HL-60/S4 treated with phorbol 12-myristate 13-acetate at 8.2 ng/mL for 4 days and 3 days (cell line): ENCODE measurements at regions not wholly inside any gene's neighbourhood (a gene's known extent, or its start where the extent isn't known, plus 50 kb on each side); places are given as distances from the start of the nearest gene placed in this dataset.

ENCODE experiments used
- in situ Hi-C: fragments of 300-500 bp; cut with MboI; formaldehyde crosslinking; loops from 2 replicates; pipeline ENCODE4 v1.15.0; 2022; ENCODE audit warnings: low sequenced_read_pairs

DNA sequence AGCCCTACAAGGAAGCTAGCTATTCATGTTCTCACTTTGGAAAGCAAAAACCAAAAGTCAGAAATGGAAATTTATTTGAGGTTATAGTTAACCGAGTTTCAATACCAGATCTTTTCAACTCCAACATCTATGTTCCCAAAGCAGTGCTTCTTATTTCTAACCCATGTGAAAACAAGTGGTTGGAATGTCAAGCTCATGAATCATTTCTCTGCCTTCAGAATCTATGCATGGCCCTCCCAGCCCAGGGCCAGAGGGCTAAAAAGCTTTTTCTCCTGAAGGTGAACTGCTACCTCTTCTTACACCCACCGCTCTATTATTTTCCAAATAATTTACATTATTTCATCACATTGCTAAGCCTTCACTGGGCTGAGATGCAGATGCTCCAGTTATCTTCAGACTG is 158.4 kb downstream of the SP3 start:
- in situ Hi-C loops: no loop called here

DNA sequence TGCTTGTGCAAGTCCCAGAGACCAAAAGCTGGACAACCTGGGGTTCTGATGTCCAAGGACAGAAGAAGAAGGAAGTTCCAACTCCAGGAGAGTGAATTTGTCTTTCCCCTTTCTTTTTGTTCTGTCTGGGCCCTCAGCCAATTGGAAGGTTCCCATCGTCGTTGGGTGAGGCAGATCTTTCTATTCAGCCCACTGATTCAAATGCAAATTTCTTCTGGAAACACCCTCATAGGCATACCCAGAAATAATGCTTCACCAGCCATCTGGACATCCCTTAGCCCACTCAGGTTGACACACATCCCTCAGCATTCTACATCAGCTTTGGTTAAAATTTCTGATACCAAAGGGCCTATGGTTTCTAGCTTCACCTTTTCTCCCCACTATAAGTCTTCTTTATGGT is 156.5 kb downstream of the SP3 start:
- in situ Hi-C loops: no loop called here

DNA sequence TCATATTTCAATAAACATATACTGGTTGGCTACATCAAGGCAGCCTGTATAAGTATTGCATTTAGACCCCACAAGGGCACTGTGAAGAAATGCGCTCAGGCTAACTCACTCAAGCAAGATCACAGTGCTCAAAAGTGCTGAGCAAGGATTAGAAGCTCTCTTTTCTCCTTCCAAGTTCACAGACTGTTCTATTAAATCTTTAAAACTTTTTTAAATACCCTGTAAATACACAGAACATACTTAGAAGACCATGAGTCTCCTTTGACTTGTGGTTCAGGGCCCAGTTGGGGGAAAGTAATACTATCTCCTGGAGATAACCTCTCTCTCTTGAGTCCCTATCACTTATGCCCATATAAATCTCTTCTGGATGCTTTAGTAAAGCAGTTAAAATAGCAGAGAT is 152.9 kb downstream of the SP3 start:
- in situ Hi-C loops: no loop called here

DNA sequence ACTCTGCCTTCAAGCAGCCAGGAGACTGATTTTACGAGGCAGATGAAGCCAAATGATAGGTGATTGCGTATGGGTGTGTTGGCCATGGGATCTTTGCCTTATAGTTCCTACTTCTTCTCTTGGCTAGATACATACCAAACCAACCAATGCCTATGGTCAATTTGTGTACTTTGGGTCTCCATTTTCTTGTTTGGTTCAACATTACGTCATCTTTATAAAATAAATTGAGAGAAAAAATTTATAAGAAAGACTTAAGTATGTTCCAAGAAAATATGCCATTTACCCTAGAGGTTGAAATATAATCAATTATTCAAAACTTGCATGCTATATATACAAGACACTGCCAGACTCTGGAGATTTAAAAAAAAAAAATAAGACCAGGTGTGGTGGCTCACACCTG is 150.9 kb downstream of the SP3 start:
- in situ Hi-C loops: no loop called here

DNA sequence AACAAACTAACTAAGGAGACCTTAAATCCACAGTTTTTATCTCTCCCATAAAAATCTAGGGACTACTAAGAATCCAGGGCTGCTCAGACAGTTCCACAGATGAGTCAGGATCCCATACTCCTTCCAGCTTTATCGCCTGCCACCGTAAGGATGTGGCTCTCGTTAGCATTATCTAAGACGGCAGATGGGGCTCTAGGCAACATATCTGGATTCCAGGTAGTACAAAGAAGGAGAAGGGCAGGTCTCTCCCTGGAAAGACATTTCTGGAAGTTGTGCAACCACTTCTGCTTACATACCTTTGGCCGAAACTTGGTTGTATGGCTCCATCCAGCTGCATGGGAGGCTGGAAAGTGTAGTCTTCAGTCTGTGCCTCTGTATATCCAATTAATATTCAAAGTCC is 149.4 kb downstream of the SP3 start:
- in situ Hi-C loops: no loop called here

DNA sequence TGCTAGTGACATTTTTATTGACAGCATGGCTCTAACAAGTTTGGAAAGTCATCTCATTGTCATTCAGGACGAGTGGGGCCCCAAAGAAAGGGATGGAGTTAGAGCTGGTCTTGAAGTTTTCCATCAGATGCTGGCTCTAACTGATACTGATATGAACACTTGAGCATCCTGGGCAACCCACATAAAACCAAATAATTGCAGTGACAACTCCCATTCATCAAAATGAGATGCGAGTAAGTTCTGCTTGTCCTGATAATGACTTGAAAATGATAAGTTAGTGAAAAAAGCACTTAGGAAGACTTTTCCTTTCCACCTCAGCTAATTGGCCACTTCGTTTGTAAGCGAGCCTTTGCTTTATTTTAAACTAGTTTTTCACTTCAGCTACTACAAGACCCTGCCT is 147.6 kb downstream of the SP3 start:
- in situ Hi-C loops: no loop called here

DNA sequence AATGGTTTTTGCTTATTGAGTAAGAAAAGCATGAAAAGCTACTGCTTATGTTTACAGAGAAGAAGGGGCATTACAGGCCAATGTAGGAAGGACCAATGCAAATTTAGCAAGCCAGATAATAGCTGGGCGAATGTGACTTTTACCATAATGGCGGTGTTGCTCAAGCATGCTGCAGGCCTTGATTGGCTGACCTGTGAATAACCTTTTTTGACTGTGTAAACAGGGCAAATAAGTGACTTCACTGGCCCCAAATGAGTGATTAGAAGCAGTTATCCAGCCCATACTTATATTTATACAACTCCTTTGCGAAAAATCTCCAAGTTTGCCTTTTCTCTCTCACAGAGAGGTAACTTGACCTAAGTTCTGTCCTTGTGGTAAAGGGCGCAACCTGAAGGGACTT is 146.9 kb downstream of the SP3 start:
- in situ Hi-C loops: no loop called here

DNA sequence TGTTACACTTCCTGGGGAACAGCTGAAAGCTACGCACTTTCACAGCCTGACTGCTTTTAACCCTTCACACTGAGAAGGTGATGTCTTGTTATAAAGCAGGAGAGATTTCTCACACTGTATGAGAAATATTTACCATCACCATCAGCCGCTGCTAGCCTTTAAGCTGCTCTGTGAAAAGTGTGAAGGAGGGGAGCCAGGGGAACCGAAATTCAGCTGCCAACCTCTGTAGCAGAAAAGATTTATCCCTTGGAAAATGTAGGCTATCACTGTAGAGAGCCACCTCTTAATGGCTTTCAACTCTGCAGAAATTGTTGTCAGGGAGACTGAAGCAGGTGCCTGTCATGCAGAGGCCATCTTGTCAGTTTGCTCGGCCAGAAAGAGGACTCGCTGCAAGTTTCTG is 145.3 kb downstream of the SP3 start:
- in situ Hi-C loops: no loop called here

DNA sequence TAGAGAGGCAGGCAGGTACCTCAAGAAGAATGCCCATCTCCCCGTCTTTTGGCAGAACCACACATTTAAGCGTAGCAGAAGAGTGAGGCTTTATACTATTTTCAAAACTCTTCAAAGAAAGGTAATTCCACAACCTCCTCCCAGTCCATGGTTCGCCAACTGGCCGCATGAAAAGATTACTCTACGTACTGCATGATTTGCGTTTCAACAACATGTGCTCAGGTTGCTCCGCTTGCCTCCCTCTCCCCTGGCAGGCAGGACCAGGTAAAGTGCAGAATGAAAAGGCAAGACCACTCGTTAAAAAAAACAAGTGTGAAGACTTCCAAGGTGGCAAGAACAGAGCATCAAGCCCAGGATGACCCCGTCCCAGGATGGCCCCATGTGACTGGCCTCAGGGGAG is 143.7 kb downstream of the SP3 start:
- in situ Hi-C loops: no loop called here

DNA sequence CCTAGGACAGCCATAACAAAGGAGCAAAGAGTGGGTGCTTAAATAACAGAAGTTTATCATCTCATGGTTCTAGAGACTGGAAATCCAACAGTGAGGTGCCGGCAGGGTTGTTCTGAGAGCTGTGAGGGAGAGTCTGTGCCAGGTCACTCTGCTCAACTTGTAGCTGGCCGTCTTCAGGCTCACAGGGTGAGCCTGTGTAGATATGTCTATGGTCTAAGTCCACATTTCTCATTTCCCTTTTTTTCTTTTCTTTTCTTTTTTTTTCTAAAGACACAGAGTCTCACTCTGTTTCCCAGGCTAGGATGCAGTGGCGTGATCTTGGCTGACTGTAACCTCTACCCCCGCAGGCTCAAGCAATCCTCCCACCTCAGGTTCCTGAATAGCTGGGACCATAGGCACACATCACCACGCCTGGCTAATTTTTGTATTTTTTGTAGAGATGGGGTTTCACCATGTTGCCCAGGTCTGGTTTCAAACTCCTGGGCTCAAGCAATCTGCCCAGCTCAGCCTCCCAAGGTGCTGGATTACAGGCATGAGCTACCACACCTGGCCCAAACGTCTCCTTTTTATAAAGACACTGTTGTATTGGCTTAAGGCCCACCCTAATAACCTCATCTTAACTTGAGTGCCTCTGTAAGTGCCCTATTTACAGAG is 142.2 kb downstream of the SP3 start:
- in situ Hi-C loops: no loop called here

DNA sequence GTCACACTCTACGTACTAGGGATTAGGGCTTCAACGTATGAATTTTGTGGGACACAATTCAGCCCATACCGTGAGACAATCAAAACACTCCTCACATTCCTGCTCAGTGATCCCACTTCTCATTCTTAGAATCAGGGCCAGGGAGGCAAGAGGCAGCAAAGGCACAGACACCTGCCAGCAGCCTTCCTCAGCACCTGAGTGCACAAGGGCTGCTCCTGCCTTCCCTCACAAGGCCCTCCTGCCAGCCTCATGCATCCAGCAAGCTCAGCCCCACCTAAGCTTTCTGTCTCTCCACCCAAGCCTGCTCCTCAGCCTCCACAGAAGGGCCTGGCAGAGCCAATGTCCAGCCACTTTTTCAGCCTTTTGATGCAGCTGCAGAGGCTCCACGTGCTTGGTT is 141.6 kb downstream of the SP3 start:
- in situ Hi-C loops: no loop called here

DNA sequence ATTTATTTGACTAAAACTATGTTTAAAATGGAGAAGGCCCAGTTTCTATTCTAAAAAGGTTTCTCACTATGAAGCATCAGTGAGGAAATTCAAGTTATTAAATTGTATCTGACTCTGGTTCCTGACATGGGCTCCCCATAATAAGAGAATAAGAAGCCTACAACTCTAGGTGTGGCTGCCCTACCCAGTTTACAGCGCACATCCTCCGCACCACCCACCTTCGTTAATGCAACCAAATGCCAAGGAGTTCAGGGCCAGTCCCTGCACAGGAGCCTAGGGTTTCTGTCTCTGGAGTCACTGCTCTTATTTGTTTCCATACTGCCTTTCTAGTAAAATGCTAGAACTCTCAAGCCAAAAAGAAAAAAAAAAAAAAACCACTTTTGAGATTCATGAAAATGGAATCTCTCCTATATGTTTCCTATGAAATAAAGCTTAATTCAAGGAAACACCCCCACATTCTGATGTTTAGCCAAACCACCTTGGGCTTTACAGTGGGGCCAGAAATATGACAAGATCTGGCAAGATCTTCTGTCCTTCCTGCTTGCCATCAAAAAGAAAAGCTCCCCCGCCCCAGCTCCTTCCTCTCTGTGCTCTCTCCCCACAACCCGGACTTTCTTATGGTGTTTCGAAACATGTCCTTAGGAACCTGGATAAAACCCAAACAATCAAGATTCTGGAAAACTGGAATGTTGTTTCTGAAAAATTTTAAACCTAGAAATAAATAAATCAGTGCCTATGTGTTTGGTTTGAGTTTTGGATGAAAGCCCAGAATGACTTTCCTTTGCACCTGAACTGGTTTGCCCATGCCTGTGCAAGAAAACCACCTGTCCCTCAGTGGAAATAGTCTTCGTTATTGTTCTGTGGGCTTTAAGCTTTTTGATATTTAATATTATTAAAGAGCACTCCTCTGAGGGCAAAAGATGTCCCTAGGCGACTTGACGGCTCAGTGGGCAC is 136.7 kb downstream of the SP3 start:
- in situ Hi-C loops: no loop called here

DNA sequence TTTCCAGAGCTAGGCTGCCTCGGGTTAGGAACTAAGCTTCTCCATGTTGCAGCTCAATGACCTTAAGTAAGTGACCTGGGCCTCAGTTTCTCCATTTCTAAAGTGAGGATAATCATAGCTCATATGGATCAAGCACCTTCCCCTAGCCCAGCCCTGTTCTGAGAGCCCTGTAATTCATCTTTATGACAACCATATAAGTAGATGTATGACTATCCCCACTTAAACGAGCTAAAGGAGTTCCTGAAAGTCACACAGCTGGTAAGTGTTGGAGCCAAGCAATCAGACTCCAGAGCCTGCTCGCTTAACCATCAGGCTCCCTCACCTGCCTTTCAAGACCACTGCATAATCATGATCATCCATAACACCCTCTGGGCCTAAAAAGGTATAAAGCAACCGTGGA is 135.4 kb downstream of the SP3 start:
- in situ Hi-C loops: no loop called here

DNA sequence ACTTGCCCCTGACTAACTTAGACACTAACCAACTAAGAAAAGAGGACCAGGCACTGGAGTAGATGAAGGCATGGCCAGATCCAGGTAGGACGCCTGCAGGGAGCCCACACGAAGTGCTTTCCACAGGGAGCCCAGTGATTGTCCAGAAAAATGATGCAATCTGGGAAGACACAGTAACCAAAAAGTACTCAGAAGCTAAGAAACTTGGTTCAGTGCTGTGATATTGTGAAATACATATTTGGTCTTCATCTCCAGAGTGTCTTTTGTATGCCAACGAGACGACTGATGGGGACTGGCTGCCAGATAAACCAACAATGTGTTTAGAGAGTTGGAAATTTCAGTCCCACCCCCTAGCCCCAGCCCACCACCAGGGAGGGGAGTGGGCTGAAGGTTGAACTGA is 135.0 kb downstream of the SP3 start:
- in situ Hi-C loops: no loop called here

DNA sequence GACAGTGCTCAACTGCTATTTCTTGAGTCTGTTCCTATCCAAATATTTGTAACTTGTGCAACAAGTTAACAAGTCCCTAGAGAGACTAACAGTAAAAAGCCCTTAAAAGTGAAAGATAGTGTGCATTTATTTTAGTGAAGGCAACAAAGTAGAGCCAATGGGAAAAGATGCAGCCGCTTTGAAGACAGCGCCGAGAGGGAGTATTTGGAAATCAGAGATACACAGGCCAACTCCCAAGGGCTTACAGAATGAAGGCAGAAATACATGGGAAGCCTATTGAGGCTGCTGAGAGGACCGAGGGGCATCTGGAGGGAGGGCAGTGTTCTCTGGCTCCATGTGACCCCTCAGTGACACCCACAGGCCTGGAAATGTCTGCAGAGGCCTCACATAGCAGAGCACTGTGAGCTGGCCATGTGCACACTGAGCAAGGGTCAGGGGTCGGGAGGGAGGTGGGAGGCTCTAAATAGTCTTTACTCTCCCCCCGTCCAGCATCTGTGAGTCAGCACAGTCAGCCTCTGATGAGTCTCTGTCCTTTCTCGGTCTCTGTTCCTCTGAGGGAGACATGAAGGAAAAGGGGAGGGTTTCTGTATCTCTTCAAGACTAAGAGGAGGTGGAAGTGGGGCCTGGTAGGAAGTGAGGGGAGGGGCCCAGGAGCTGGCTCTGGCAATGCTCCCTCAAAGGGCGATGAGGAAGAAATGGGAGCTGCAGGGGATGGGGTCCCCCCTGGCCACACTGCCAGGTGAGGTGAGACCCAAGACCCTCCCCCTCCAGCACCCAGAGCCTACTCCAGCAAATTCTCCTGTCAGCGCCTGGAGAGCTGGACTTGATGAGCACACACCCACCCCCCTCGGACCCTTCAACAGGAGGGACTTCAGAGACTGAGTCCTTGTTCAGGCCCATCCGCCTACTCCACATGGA is 133.6 kb downstream of the SP3 start:
- in situ Hi-C loops: no loop called here

DNA sequence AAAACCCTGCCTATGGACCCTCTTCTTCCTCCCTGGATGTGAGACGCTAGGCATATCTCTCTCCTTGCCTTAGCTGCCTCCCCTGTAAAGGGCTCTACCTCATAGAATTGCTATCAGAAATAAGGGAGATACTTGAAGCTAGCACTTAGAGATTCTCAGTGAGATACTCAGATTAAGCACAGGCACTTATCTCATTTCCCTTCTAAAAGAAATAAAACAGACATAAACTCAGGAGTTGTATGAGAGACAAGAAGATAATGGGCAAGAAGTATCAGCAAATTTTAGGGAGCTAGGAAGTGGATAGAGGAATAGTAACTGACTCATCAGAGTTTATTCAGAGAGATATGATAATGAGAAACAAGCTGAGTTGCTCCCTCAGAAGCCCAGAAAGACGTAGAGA is 131.0 kb downstream of the SP3 start:
- in situ Hi-C loops: no loop called here

DNA sequence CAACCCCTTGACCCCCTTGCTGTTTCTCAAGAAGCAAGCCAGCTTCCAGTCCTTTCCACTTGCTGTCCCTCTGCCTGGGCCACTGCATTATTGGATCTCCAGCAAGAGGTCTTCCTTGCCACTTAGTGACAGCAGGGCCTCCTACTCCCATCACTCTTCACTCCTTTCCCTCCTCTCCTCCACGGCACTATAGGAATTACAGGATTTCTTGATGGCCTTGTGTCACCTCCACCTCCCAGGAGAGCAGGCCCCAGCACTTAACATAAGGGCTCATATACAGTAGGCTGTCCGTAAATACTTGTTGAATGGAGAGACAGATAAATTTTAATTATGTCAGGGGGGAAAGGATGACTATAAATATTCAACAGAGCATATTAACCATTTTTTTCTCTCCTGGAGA is 129.4 kb downstream of the SP3 start:
- in situ Hi-C loops: no loop called here

DNA sequence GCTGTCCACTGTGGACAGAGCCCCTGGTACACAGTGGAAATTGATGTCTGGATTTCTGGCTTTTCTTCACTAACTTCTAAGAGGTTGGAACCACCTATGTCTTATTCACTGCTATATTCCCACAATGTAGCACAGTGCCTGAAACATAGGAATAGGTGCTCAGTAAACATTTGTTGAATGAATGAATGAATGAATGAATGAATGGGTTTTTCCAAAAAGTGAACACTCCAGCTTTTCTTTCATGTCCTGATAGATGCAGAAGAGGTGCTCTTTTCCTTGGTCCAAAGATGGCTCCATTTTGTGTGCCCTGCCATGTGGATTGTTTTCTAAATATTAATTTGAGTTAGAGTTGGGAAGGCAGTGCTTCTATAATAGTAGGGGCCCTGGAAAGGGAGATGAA is 124.1 kb downstream of the SP3 start:
- in situ Hi-C loops: no loop called here

DNA sequence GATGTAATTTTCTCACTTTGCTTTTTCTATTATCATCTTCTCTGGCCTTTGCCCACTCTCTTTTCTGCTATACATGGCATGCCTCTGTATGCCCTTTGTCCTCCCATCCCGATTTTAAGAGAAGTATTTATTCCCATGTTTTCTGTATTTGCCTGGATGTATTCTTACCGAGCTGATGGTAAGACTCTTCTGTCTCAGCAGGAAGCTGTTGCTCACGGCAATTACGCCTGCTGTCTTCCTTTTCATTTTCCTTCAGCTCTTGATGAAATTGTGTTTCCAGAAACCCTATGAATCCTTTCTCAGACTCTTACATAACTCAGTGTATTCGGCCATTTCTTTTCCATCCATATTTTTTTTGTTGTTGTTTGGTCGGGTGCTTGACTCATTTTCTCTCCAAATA is 121.6 kb downstream of the SP3 start:
- in situ Hi-C loops: no loop called here

DNA sequence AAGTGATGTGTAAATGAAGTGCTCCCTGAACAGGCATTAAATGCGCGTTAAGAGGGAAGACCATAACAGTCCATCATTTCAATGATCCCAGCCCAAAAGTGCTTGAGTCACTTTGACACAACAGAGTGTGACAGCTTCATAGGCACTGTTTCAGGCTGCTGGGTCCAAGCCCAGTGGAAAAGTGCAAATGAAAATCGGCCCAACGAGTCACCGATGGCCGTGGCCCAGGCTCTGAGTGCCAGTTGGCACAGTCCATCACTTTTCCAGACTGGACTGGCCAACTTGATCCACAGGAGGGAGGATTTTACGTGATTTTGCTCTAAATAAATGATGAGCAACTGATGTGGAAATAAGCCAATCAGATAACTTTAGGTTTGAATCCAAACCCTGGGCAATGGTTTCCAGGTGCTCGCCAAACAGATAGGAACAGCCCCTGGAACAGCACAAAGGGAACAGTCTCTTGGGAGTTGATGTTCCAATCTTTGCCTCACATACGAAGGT is 114.0 kb downstream of the SP3 start:
- in situ Hi-C loops: no loop called here

DNA sequence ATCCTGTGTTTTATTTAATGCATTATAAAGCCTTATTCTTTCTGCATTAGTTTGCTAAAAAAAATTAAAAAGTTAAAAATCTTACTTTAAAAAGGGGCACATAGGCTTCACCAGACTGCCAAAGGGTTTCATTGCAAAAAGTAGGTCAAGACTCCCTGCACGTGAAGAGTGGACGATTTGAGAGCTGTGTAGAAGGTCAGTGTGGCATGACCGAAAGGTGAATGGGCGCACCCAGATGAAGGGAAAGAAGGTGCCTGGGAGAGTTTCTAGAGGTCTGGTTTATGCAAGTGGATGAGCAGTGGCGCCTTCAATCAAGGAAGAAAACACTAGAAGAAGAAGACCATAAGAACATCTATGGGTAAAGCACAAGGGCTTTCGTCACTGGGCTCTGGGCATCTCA is 111.0 kb downstream of the SP3 start:
- in situ Hi-C loops: no loop called here
